AG10803 (cell line): ENCODE measurements at regions not wholly inside any gene's neighbourhood (a gene's known extent, or its start where the extent isn't known, plus 50 kb on each side); places are given as distances from the start of the nearest gene placed in this dataset.

Experiments
- DNase-seq: peaks from one replicate; pipeline ENCODE4 v3.0.0; 2010; ENCODE audit warnings: low read depth
- H3K4me3 ChIP-seq: 2 replicates; pipeline ENCODE4 v1.5.1; 2011; ENCODE audit warnings: mild to moderate bottlenecking, low read length, control low read depth
- CTCF ChIP-seq: conservative IDR thresholded peaks from 2 replicates; pipeline ENCODE4 v1.5.1; 2011; ENCODE audit warnings: mild to moderate bottlenecking, low read length, control low read depth, inconsistent platforms

GRCh38 chr6:154606860-154607259 lies 96.4 kb upstream of the CNKSR3 start:
- no peak overlapping the region for H3K4me3 ChIP-seq
- no peak for TF ChIP-seq CTCF
- DNase-seq, result no peak

- H3K4me3 ChIP-seq, result no peak overlapping the region
- no peak for DNase-seq
- no peak for TF ChIP-seq CTCF
These were observed 100.8 kb upstream of the CNKSR3 start for GRCh38 chr6:154611241-154611640.

- no peak for TF ChIP-seq CTCF
- no peak for DNase-seq
- H3K4me3 ChIP-seq, result no peak overlapping the region
These were observed 101.4 kb upstream of the CNKSR3 start for GRCh38 chr6:154611847-154612246.

GRCh38 chr6:154613137-154613676 lies 102.7 kb upstream of the CNKSR3 start:
- DNase-seq, result peak; percentile 58
- H3K4me3 ChIP-seq, result no peak overlapping the region
- no peak for TF ChIP-seq CTCF

- DNase-seq, result peak; percentile 51
These were observed 103.6 kb upstream of the CNKSR3 start for GRCh38 chr6:154614101-154614500.

GRCh38 chr6:154614641-154615040 lies 104.2 kb upstream of the CNKSR3 start:
- no peak for TF ChIP-seq CTCF
- no peak overlapping the region for H3K4me3 ChIP-seq
- DNase-seq, result no peak

More at GRCh38 chr6:154614101-154614500, 103.6 kb upstream of the CNKSR3 start:
- H3K4me3 ChIP-seq, result no peak overlapping the region
- no peak for TF ChIP-seq CTCF

- peak; percentile 39 for DNase-seq
- no peak for TF ChIP-seq CTCF
- H3K4me3 ChIP-seq, result no peak overlapping the region
These were observed 105.1 kb upstream of the CNKSR3 start for GRCh38 chr6:154615483-154616025.
